ENCODE measurements at regions not wholly inside any gene's neighbourhood (a gene's known extent, or its start where the extent isn't known, plus 50 kb on each side); places are given as distances from the start of the nearest gene placed in this dataset.

DNA sequence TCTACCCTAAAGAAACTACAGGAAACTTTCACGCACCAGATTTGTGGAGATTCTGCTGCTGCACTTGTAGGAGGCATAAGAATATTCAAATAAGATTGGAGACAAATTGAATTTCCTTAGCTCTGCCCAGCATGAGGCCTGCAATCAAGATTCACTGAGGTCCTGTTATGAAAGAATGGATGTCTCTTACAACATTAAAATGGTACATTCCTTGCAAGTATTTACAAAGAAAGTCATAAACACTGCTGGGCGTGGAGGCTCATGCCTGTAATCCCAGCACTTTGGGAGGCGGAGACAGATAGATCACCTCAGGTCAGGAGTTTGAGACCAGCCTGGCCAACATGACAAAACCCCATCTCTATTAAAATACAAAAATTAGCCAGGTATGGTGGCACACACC, 74.0 kb upstream of the MAP3K4 start:
- TF ChIP-seq, protein P1, sequence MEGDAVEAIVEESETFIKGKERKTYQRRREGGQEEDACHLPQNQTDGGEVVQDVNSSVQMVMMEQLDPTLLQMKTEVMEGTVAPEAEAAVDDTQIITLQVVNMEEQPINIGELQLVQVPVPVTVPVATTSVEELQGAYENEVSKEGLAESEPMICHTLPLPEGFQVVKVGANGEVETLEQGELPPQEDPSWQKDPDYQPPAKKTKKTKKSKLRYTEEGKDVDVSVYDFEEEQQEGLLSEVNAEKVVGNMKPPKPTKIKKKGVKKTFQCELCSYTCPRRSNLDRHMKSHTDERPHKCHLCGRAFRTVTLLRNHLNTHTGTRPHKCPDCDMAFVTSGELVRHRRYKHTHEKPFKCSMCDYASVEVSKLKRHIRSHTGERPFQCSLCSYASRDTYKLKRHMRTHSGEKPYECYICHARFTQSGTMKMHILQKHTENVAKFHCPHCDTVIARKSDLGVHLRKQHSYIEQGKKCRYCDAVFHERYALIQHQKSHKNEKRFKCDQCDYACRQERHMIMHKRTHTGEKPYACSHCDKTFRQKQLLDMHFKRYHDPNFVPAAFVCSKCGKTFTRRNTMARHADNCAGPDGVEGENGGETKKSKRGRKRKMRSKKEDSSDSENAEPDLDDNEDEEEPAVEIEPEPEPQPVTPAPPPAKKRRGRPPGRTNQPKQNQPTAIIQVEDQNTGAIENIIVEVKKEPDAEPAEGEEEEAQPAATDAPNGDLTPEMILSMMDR (conservative IDR thresholded peaks at IDR 0.05; ENCODE audit: low read depth): no peak
- ChIA-PET POLR2A (ENCODE audit: low non-redundant PET) (no interaction called here), CTCF (no interaction called here)
- DNase-seq (ENCODE audit: low spot score): no peak
- no peak overlapping the region for H3K27ac ChIP-seq

DNA sequence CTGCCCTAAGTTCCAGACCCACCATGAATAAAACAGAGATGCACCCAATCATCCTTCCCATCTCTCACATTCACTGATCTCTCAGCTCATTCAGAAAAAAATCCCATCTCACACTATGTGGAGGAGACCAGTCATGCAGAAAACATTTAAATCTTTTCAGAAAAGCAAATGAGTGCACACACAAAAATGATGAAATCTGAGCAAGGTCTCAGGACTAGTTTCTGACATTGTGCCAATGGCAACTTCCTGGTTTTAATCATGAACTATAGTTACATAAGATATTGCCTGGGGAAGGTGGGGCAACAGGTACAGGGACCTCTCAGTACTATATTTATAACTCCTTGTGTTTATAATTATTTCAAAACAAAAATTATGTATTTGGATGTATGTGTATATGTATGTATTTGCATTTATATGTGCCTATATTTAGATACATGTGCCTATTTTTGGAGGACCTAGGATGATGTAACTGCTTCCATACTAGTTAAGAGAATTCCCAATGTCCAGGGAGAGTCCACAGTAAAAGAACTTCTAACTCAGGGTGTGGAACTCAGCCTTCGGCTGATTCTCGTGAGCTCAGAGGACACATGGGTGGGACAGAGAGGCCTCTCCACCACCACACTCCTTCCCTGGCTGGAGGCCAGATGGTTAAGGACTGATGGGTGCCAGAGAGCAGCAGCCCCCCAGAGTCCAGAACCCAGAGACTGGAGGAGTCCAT, 71.7 kb upstream of the MAP3K4 start:
- H3K27ac ChIP-seq: peak overlapping the region; percentile 66
- TF ChIP-seq, protein P1 (conservative IDR thresholded peaks at IDR 0.05; ENCODE audit: low read depth): no peak
- DNase-seq (ENCODE audit: low spot score): peak; percentile 67
- ChIA-PET POLR2A (ENCODE audit: low non-redundant PET) (no interaction called here), CTCF (interaction anchor here (0.9 kb wide), 1 partner anchor 10 kb away, joined by 4 read pairs; no protein-coding TSS in a partner anchor)

DNA sequence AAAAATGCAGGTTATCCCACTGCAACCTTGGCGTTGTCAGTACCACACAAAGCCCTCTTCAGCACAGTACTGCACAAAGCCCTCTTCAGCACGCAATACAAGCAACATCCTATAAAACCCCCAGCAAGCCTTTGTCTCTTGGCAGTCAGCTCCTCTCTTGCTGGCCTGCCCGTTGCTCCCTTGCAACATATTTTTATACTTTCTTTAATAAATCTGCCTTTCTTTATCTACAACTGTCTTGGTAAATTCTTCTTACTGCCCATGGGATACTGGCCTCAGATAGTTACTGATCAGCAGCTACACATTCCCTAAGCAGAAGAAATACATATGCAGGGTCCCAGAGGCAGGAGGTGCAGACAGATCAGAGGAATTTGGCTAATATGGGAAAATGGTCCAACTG, 70.5 kb upstream of the MAP3K4 start:
- no peak for DNase-seq (ENCODE audit: low spot score)
- no peak overlapping the region for H3K27ac ChIP-seq
- POLR2A ChIA-PET (ENCODE audit: low non-redundant PET): no interaction called here
- CTCF ChIA-PET: no interaction called here
- TF ChIP-seq, protein P1 (conservative IDR thresholded peaks at IDR 0.05; ENCODE audit: low read depth): no peak

DNA sequence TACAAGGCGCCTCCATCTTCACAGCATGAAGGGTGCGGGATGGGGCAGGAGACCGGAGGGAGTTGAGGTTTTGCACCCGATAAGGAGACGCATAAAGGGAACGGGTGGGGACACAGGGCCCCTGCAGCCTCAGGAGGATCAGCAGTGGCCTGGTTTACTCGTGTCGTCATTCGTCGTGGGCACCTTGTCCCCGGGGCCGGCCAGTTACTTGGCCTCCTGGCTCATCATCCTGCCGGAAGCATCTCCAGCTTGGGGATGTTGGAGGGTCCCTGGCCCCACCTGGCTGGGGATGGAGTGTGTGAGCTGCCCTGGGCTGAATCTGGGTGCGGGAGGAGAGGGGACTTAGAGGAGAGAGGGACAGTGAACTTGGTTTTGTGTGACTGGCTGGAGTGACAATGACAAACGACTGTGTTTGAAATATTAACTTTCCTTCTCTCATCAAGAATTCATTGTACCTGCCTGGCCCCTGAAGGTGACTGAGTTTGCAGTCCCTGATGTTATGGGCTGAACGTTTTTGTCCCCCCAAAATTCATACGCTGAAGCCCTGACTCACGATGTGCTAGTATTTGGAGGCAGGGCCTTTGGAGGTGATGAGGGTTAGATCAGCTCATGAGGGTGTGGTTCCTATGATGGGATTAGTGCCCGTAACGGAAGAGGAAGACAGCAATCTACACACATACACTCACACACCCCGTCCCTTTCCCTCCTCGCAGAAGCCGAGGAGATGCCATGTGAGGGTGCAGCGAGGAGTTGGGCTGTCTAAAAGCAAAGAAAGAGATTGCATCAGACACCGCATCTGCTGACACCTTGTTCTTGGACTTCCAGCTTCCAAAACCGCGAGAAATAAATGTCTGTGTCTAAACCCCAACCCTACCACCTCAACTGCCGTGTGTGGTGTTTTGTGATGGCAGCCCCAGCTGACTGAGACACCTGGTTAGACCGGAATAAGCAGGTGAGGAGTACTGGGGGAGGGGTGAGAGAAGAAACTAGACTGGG, 65.0 kb upstream of the MAP3K4 start:
- DNase-seq (ENCODE audit: low spot score): no peak
- TF ChIP-seq, protein P1 (conservative IDR thresholded peaks at IDR 0.05; ENCODE audit: low read depth): no peak
- ChIA-PET CTCF (interaction anchor here (0.6 kb wide), 1 partner anchor 446 kb away, joined by 6 read pairs; no protein-coding TSS in a partner anchor), POLR2A (ENCODE audit: low non-redundant PET) (no interaction called here)
- H3K27ac ChIP-seq: no peak overlapping the region

DNA sequence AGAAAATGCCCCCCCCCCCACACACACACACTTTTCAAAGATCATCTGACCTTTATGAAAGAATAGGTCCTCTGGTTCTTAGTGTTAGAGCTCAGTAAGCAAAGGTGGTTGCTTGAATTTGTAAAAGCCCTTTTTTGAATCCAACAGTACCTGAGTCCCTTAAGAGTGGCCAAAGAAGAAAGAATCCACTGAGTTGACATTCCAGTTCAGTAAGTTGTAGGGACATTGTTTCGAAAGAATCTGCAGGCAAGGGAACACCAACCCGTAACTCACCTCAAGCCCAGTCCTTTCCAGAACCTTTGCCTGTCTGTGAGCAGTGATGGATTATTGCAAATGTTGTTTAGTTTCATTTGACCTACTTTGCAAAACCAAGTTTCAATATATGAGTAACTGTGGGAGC, 64.2 kb upstream of the MAP3K4 start:
- ChIA-PET POLR2A (ENCODE audit: low non-redundant PET) (interaction anchor here (0.7 kb wide), 1 partner anchor 13 kb away, joined by 3 read pairs; no protein-coding TSS in a partner anchor), CTCF (interaction anchor here (0.6 kb wide), 1 partner anchor 445 kb away, joined by 6 read pairs; no protein-coding TSS in a partner anchor)
- TF ChIP-seq, protein P1 (conservative IDR thresholded peaks at IDR 0.05; ENCODE audit: low read depth): no peak

DNA sequence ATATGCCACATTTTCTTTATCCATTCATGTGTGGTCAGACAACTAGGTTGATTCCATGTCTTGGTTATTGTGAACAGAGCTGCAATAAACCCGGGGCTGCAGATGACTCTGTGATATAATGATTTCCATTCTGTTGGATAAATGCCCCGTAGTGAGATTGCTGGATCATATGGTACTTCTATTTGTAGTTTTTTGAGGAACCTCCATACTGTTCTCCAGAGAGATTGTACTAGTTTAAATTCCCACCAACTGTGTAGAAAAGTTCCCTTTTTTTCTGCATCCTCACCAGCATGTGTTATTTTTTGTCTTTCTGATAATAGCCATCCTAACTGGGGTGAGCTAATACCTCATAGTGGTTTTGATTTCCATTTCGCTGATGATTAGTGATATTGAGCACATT, 62.2 kb upstream of the MAP3K4 start:
- no peak overlapping the region for H3K27ac ChIP-seq
- POLR2A ChIA-PET (ENCODE audit: low non-redundant PET): interaction anchor here (0.6 kb wide), 1 partner anchor 10 kb away, joined by 11 read pairs; no protein-coding TSS in a partner anchor
- DNase-seq (ENCODE audit: low spot score): no peak
- TF ChIP-seq, protein P1 (conservative IDR thresholded peaks at IDR 0.05; ENCODE audit: low read depth): no peak
- CTCF ChIA-PET: interaction anchor here (1.1 to 2.3 kb wide), 3 partner anchors 10 to 441 kb away, joined by 4 to 8 read pairs (median 4); no protein-coding TSS in a partner anchor

More for the DNA sequence above, 64.2 kb upstream of the MAP3K4 start:
- DNase-seq (ENCODE audit: low spot score): no peak
- no peak overlapping the region for H3K27ac ChIP-seq
